ENCODE measurements at regions not wholly inside any gene's neighbourhood (a gene's known extent, or its start where the extent isn't known, plus 50 kb on each side); places are given as distances from the start of the nearest gene placed in this dataset.
A peak's percentile ranks its signal among the peaks of the same experiment; 100 is the strongest.

DNA sequence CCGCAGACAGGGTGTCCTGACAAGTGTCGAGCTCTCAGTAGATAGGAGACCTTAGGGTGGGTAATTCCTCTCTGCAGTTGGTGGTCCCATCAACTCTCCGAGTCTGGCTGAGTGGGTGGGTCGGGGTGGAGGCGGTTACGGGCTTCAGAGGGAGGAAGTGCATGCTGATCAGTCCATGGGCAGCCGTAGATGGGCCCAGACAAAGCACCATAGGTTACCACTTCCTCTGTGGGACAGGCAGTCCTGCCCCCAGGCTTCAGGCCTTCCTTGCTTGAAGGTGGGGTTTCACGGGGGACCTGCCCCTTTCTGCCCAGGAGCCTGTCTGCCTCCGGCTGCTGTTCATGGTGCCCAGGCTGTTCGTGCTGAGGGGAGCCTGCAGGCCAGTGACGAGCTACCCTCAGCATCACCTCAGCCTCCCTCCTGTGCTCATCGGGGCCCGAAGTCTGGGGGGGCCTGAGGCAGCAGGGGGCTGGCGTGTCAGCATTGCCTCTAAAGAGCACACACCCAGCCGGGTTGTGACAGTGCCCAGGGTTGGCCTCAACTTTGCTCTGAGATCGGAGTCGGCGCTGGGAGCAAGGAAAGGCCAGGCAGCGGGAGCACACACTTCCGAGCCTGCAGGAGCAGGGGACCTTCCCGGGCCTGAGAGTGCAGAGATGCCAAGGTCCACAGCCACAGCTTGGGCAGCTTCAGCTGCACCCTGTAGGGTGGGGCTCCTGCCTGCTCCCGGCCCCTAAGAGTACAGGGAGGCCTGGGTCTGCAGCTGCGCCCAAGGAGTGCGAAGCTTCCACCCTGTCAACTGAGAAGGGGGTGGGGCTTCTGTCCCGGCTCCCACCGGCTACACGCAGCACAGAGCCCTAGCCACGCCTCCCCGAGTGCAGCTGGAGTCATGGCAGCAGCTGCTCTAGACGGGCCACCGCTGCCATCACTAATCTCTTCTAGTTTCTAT is 225.4 kb upstream of the NRIP1 start:
- Histone ChIP-seq H3K36me3 (no peaks in the 10 kb centered on the region), H3K4me3 (no peak overlapping the region), H3K9me3 (no peaks in the 10 kb centered on the region), H3K27me3 (no peaks in the 10 kb centered on the region), H3K27ac (no peak overlapping the region), H3K4me1 (no peaks in the 10 kb centered on the region)
- TF ChIP-seq POLR2AphosphoS5 (IDR thresholded peaks at IDR 0.05), result no peak
- TF ChIP-seq, protein P1, sequence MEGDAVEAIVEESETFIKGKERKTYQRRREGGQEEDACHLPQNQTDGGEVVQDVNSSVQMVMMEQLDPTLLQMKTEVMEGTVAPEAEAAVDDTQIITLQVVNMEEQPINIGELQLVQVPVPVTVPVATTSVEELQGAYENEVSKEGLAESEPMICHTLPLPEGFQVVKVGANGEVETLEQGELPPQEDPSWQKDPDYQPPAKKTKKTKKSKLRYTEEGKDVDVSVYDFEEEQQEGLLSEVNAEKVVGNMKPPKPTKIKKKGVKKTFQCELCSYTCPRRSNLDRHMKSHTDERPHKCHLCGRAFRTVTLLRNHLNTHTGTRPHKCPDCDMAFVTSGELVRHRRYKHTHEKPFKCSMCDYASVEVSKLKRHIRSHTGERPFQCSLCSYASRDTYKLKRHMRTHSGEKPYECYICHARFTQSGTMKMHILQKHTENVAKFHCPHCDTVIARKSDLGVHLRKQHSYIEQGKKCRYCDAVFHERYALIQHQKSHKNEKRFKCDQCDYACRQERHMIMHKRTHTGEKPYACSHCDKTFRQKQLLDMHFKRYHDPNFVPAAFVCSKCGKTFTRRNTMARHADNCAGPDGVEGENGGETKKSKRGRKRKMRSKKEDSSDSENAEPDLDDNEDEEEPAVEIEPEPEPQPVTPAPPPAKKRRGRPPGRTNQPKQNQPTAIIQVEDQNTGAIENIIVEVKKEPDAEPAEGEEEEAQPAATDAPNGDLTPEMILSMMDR (IDR thresholded peaks at IDR 0.05), result no peak
- TF ChIP-seq POLR2A (IDR thresholded peaks at IDR 0.05), result no peak
- no peak for TF ChIP-seq EP300 (IDR thresholded peaks at IDR 0.05)
- ATAC-seq, result no peak
- 37 to 53% methylated on average over 4 to 8 of the region's 31 CpGs for WGBS, 2 donors (ENCODE audit: low coverage in 1 of 2)

DNA sequence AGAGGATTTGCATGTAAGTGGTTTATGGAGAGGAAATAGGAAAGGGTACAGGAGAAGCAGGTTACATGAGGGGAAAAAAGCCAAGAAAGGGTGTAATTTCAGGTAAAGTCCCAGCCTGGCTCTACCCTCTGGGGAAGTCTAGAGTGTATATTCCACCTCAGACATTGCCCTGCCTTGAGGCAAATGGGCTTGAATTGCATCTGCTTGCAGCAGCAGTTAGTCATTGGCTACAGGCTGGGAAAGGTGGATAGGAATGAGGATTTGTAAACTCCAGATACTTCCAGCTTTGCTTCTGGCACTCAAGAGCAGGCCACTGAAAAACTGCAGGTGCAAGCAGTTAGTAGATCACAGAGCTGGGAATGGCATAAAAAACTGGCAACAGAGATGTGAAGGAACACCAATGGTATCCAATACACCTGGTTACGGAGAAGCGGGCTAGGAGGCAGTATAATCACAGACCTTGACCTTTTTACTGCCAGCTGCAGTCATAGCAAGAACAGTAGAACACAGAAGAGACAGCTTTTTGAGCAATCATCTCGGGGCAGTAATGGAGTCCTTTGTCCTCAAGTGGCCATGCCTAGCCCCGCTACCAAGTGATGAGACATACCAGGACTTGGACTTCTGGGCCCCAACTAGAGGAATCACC is 226.9 kb upstream of the NRIP1 start:
- Histone ChIP-seq H3K4me3 (no peak overlapping the region), H3K36me3 (no peaks in the 10 kb centered on the region), H3K9me3 (no peaks in the 10 kb centered on the region), H3K4me1 (no peaks in the 10 kb centered on the region), H3K27me3 (no peaks in the 10 kb centered on the region), H3K27ac (no peak overlapping the region)
- ATAC-seq, result no peak
- 88 to 100% methylated on average over 1 to 4 of the region's 4 CpGs for WGBS, 2 donors (ENCODE audit: low coverage in 1 of 2)
- TF ChIP-seq, protein P1 (IDR thresholded peaks at IDR 0.05), result no peak
- TF ChIP-seq EP300 (IDR thresholded peaks at IDR 0.05) (no peak), POLR2A (IDR thresholded peaks at IDR 0.05) (no peak), POLR2AphosphoS5 (IDR thresholded peaks at IDR 0.05) (no peak)

DNA sequence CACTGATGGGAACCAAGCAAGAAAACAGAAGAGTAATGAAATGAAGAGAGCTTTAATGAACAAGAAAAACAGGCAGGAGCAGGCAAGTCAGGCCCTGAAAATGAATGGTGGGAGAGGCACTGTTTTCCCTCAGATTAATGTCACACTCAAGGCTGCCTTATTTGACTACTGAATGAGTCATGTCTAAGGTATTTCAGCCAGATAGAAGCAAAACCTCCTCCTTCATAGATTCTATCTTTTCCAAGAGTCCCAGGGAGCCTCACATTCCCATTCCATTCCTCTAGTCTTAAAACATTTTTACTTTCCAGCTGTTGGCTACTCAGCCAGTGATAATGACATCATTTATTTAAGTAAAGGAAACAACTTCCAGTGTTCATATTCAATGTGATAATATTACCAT is 228.4 kb upstream of the NRIP1 start:
- no peak overlapping the region for H3K4me3 ChIP-seq
- no peaks in the 10 kb centered on the region for H3K4me1 ChIP-seq
- no peaks in the 10 kb centered on the region for H3K9me3 ChIP-seq
- no peak overlapping the region for H3K27ac ChIP-seq
- peak; percentile 32 for ATAC-seq
- no peaks in the 10 kb centered on the region for H3K27me3 ChIP-seq
- no peaks in the 10 kb centered on the region for H3K36me3 ChIP-seq
- TF ChIP-seq EP300 (IDR thresholded peaks at IDR 0.05), result no peak

DNA sequence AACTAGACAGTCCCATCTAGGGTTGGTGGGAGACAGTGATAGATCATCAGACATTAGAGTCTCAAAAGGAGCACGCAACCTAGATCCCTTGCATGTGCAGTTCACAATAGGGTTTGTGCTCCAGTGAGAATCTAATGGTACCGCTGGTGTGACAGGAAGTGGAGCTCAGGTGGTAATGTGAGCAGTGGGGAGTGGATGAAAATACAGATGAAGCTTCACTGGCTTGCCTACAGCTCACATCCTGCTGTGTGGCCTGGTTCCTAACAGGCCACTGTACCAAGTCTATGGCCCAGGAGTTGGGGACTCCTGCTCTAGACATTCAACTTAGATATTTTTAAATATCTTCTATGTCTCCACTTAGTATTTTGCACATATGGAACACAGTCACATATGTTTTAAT is 231.1 kb upstream of the NRIP1 start:
- no peaks in the 10 kb centered on the region for H3K36me3 ChIP-seq
- ATAC-seq, result no peak
- H3K4me3 ChIP-seq, result no peak overlapping the region
- H3K4me1 ChIP-seq, result peaks cover 0 to 4% (median 0%) of the 10 kb centered on the region in 3 donors
- H3K27me3 ChIP-seq, result no peaks in the 10 kb centered on the region
- TF ChIP-seq POLR2A (IDR thresholded peaks at IDR 0.05), result no peak
- WGBS, 2 donors (ENCODE audit: low coverage in 1 of 2), result 67 to 93% methylated on average over 1 to 2 of the region's 2 CpGs
- H3K27ac ChIP-seq, result no peak overlapping the region
- no peaks in the 10 kb centered on the region for H3K9me3 ChIP-seq

DNA sequence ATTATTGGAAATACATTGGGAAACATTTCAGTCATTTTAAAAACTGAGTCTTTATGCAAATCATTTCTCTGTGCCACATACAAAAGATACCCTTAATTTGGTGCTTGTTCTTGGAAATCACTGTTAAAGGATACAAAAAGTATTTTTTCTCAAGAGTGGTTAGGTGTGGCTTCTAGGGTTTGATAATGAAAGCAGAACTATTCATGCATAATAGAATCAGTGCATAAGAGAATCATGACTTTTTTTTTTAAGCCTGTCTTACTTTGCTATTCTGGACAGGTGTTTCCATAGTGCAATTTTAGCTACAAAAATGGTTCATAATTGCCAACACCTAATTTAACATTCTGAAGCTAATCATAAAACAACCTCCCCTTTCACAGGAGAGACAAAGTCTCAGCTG is 233.0 kb upstream of the NRIP1 start:
- H3K27ac ChIP-seq, result no peak overlapping the region
- no peak for ATAC-seq

More for the DNA sequence above, 233.0 kb upstream of the NRIP1 start:
- H3K9me3 ChIP-seq, result no peaks in the 10 kb centered on the region
- TF ChIP-seq POLR2A (IDR thresholded peaks at IDR 0.05) (no peak), POLR2AphosphoS5 (IDR thresholded peaks at IDR 0.05) (no peak), EP300 (IDR thresholded peaks at IDR 0.05) (no peak)
- TF ChIP-seq, protein P1 (IDR thresholded peaks at IDR 0.05), result no peak
- H3K36me3 ChIP-seq, result no peaks in the 10 kb centered on the region
- no peaks in the 10 kb centered on the region for H3K27me3 ChIP-seq
- no peak overlapping the region for H3K4me3 ChIP-seq
- H3K4me1 ChIP-seq, result peaks cover 0 to 8% (median 0%) of the 10 kb centered on the region in 3 donors
